Natural killer cell (primary cell): ENCODE measurements at regions not wholly inside any gene's neighbourhood (a gene's known extent, or its start where the extent isn't known, plus 50 kb on each side); places are given as distances from the start of the nearest gene placed in this dataset.

Source experiments
- ATAC-seq, 3 donors: fragments of 150-1000 bp in 2 of 3; fragments of 200-7000 bp in 1 of 3; cut with Tn5 transposase; 1 replicate in 1 of 3; 2 replicates in 2 of 3; pipeline ENCODE4 v1.10.0; 2021; ENCODE audit warnings: mild to moderate bottlenecking in 2 of 3, moderate library complexity in 2 of 3
- DNase-seq, 2 donors: peaks; one replicate each; pipeline versions ENCODE4 v3.0.0 to v3.0.0-alpha.2; 2013 to 2021; ENCODE audit warnings: mixed read lengths in 1 of 2
- H3K27ac ChIP-seq: one replicate; pipeline ENCODE4 v1.5.1; 2013; ENCODE audit warnings: mild to moderate bottlenecking, low read length
- H3K27me3 ChIP-seq: one replicate; pipeline ENCODE4 v1.6.1; 2013; ENCODE audit warnings: low read length; ENCODE audit not compliant: control insufficient read depth, insufficient read depth
- H3K36me3 ChIP-seq: one replicate; pipeline ENCODE4 v1.6.1; 2013; ENCODE audit warnings: low read length; ENCODE audit not compliant: control insufficient read depth, insufficient read depth
- H3K4me1 ChIP-seq: one replicate; pipeline ENCODE4 v1.6.1; 2013; ENCODE audit warnings: low read length; ENCODE audit not compliant: control insufficient read depth, insufficient read depth
- H3K4me3 ChIP-seq: one replicate; pipeline ENCODE4 v1.5.1; 2013; ENCODE audit warnings: low read length
- H3K9me3 ChIP-seq: one replicate; pipeline ENCODE4 v1.6.1; 2013; ENCODE audit warnings: low read length; ENCODE audit not compliant: control insufficient read depth, insufficient read depth
- H3K27ac Mint-ChIP-seq, 2 donors: one replicate each; pipeline ENCODE4 v1.8.0; 2022; ENCODE audit warnings: mild to moderate bottlenecking in 2 of 2, mixed read lengths in 2 of 2, moderate library complexity in 1 of 2
- H3K27me3 Mint-ChIP-seq, 2 donors: one replicate each; pipeline ENCODE4 v1.8.0; 2022; ENCODE audit warnings: low read depth in 2 of 2, mixed read lengths in 2 of 2
- H3K36me3 Mint-ChIP-seq: one replicate; pipeline ENCODE4 v1.8.0; 2022; ENCODE audit warnings: mixed read lengths
- H3K4me1 Mint-ChIP-seq, 2 donors: one replicate each; pipeline ENCODE4 v1.8.0; 2022; ENCODE audit warnings: mixed read lengths in 2 of 2
- H3K4me3 Mint-ChIP-seq: one replicate; pipeline ENCODE4 v1.8.0; 2022; ENCODE audit warnings: mild to moderate bottlenecking, moderate library complexity, mixed read lengths
- H3K9me3 Mint-ChIP-seq, 2 donors: one replicate each; pipeline ENCODE4 v1.8.0; 2022; ENCODE audit warnings: mixed read lengths in 2 of 2
- WGBS: methylation state at CpG from one replicate; pipeline ENCODE4 v1.1.7; 2013; ENCODE audit warnings: missing lambda C conversion rate; ENCODE audit not compliant: insufficient coverage; 5-methylcytosine and 5-hydroxymethylcytosine counted together
- intact Hi-C: fragments of 100-400 bp; cut with micrococcal nuclease; formaldehyde crosslinking; loops from one replicate; pipeline ENCODE4 v1.14.2; 2022
- TF ChIP-seq, protein P1 (sequence below): fragments of 200-600 bp; IDR thresholded peaks from one replicate; pipeline ENCODE4 v1.8.0; 2022; ENCODE audit warnings: antibody characterized with exemption

DNA sequence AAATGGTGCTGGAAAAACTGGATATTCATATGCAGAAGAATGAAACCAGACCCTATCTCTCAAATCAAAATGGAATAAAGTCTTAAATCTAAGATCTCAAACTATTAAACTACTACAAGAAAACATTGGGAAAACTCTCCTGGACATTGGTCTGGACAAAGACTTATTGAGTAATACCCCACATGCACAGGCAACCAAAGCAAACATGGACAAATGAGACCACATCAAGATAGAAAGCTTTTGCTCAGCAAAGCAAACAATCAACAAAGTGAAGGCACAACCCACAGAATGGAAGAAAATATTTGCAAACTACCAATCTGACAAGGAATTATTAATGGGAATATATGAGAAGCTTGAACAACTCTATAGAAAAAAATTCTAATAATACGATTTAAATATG lies 284.4 kb upstream of the FGF16 start:
- H3K4me3 ChIP-seq, result no peak overlapping the region
- H3K4me3 Mint-ChIP-seq, result no peak overlapping the region

GRCh38 chrX:77167993-77168392 lies 279.2 kb upstream of the FGF16 start:
- no peak for ATAC-seq
- no peaks in the 10 kb centered on the region for H3K36me3 ChIP-seq
- H3K9me3 ChIP-seq, result no peaks in the 10 kb centered on the region
- 50% methylated on average over 1 of the region's 1 CpG for WGBS
- H3K4me3 ChIP-seq, result no peak overlapping the region
- intact Hi-C loops, result no loop called here
- no peaks in the 10 kb centered on the region for H3K4me1 Mint-ChIP-seq
- no peaks in the 10 kb centered on the region for H3K27me3 ChIP-seq
- H3K27me3 Mint-ChIP-seq, result no peaks in the 10 kb centered on the region
- H3K36me3 Mint-ChIP-seq, result no peaks in the 10 kb centered on the region
- no peak overlapping the region for H3K27ac Mint-ChIP-seq
- no peaks in the 10 kb centered on the region for H3K4me1 ChIP-seq
- H3K27ac ChIP-seq, result no peak overlapping the region
- TF ChIP-seq, protein P1, sequence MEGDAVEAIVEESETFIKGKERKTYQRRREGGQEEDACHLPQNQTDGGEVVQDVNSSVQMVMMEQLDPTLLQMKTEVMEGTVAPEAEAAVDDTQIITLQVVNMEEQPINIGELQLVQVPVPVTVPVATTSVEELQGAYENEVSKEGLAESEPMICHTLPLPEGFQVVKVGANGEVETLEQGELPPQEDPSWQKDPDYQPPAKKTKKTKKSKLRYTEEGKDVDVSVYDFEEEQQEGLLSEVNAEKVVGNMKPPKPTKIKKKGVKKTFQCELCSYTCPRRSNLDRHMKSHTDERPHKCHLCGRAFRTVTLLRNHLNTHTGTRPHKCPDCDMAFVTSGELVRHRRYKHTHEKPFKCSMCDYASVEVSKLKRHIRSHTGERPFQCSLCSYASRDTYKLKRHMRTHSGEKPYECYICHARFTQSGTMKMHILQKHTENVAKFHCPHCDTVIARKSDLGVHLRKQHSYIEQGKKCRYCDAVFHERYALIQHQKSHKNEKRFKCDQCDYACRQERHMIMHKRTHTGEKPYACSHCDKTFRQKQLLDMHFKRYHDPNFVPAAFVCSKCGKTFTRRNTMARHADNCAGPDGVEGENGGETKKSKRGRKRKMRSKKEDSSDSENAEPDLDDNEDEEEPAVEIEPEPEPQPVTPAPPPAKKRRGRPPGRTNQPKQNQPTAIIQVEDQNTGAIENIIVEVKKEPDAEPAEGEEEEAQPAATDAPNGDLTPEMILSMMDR, result no peak
- H3K9me3 Mint-ChIP-seq, result peaks cover 2 to 3% of the 10 kb centered on the region in 2 donors
- H3K4me3 Mint-ChIP-seq, result no peak overlapping the region
- no peak for DNase-seq

More for the DNA sequence above, 284.4 kb upstream of the FGF16 start:
- Mint-ChIP-seq H3K36me3 (no peaks in the 10 kb centered on the region), H3K27me3 (no peaks in the 10 kb centered on the region), H3K9me3 (peaks cover 6 to 11% of the 10 kb centered on the region in 2 donors), H3K4me1 (no peaks in the 10 kb centered on the region), H3K27ac (no peak overlapping the region)
- ATAC-seq, result no peak
- Histone ChIP-seq H3K36me3 (no peaks in the 10 kb centered on the region), H3K4me1 (no peaks in the 10 kb centered on the region), H3K9me3 (no peaks in the 10 kb centered on the region), H3K27ac (no peak overlapping the region), H3K27me3 (no peaks in the 10 kb centered on the region)
- DNase-seq, result no peak
- no CpG with 5 or more reads among the region's 1 CpG for WGBS
- TF ChIP-seq, protein P1, result no peak
- intact Hi-C loops, result no loop called here

GRCh38 chrX:77174680-77175519 lies 272.3 kb upstream of the FGF16 start:
- Mint-ChIP-seq H3K27ac (no peak overlapping the region), H3K27me3 (no peaks in the 10 kb centered on the region), H3K36me3 (no peaks in the 10 kb centered on the region), H3K4me3 (no peak overlapping the region), H3K4me1 (no peaks in the 10 kb centered on the region), H3K9me3 (peaks cover 0 to 3% of the 10 kb centered on the region in 2 donors)
- no peaks in the 10 kb centered on the region for H3K36me3 ChIP-seq
- no peaks in the 10 kb centered on the region for H3K27me3 ChIP-seq
- no peaks in the 10 kb centered on the region for H3K9me3 ChIP-seq
- H3K4me1 ChIP-seq, result no peaks in the 10 kb centered on the region
- ATAC-seq, result no peak
- no peak overlapping the region for H3K27ac ChIP-seq
- intact Hi-C loops, result no loop called here
- TF ChIP-seq, protein P1, result no peak
- WGBS, result 74% methylated on average over 2 of the region's 2 CpGs
- H3K4me3 ChIP-seq, result no peak overlapping the region
- no peak for DNase-seq

- 86% methylated on average over 1 of the region's 4 CpGs for WGBS
- no peaks in the 10 kb centered on the region for H3K27me3 ChIP-seq
- no peak for ATAC-seq
Measured at GRCh38 chrX:77200663-77201062, 246.5 kb upstream of the FGF16 start.

More at GRCh38 chrX:77200663-77201062, 246.5 kb upstream of the FGF16 start:
- no peaks in the 10 kb centered on the region for H3K36me3 Mint-ChIP-seq
- H3K9me3 Mint-ChIP-seq, result peaks cover 8 to 12% of the 10 kb centered on the region in 2 donors
- Histone ChIP-seq H3K4me3 (no peak overlapping the region), H3K36me3 (no peaks in the 10 kb centered on the region), H3K9me3 (no peaks in the 10 kb centered on the region), H3K27ac (no peak overlapping the region), H3K4me1 (no peaks in the 10 kb centered on the region)
- intact Hi-C loops, result no loop called here
- H3K4me1 Mint-ChIP-seq, result no peaks in the 10 kb centered on the region
- H3K4me3 Mint-ChIP-seq, result no peak overlapping the region
- no peak overlapping the region for H3K27ac Mint-ChIP-seq
- no peaks in the 10 kb centered on the region for H3K27me3 Mint-ChIP-seq
- TF ChIP-seq, protein P1, result no peak
- DNase-seq, result no peak
